MV-4-11 (cell line): ENCODE measurements at regions not wholly inside any gene's neighbourhood (a gene's known extent, or its start where the extent isn't known, plus 50 kb on each side); places are given as distances from the start of the nearest gene placed in this dataset.
A peak's percentile ranks its signal among the peaks of the same experiment; 100 is the strongest.

Experiments used
- DNase-seq: peaks from one replicate; lab custom pipeline; 2025; lab: John Stamatoyannopoulos, UW

DNA sequence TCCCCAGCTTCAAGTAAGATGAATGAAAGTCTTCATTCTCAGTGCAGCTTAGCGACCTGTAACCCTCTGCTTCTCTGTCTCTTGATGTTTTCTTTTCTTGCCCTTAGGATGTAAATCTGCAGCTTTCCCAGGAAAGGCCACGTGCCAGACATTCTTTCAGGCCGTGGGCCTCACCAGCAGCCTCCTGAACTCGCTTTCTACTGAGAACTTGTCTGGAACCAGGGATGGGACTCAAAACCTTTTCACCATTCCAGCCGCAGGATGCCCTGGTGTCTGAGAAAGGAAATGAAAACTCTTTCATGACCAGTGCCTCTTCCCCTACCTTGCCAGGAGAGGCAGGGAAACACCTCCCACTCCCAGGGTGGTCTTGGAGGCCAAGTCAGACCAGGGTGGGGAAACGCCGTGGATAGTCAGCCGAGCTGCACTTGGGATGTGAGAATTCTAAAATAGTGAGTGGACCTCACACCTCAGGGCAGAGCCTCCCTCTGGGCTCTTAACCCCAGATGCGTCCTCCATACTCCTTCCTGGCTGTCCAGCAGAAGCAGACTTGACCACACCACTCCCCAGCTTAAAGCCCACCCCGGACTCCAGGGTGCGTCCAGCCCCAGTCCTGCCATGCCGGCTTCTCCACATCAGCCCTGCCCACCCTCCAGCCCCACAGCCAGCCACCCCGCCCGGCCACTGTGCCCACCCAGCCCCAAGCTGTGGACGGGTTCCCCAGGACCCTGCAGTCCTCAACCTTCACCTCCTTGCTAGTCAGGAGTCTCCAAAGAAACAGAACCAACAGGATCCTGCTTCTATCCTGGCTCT is 115.5 kb downstream of the TWIST2 start:
- DNase-seq, result no peak

DNA sequence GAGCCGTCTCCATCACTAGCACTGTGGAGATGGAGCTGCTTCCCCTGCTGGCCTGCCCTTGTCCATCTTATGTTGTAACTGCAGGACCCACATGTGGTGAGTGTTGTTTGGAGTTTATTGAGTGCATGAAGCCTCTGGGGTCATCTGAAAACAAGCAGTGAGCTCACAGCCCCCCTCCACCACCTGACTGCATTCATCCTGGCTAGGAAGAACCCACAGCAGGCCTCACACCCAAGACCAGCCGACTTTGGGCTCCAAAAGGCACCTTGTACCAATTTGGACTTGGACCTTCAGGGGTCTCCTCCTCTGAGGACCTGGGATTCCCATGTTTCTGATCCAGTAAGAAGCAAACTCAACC is 116.1 kb downstream of the TWIST2 start:
- no peak for DNase-seq

DNA sequence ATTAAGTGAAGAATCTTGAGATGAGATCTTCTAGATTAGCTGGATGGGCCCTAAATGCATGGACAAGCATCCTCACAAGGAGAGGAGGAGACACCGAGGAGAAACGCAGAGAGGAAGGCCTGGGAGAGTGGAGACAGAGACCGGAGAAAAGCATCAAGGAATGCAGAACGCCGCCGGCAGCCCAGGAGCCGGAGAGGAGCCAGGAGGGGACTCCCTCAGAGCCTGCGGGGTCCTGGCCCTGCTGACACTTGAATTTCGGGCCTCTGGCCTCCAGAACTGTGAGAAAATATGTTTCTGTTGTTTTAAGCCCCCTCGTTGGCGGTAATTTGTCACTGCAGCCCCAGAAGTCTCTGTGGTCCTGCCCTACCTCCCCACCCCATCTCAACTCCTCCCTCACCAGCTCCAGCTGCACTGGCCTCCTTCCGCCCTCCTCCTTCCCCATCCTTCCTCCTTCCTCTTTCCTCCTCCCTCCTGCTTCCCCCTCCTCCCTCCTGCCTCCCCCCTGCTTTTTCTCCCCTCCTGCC is 116.7 kb downstream of the TWIST2 start:
- no peak for DNase-seq

DNA sequence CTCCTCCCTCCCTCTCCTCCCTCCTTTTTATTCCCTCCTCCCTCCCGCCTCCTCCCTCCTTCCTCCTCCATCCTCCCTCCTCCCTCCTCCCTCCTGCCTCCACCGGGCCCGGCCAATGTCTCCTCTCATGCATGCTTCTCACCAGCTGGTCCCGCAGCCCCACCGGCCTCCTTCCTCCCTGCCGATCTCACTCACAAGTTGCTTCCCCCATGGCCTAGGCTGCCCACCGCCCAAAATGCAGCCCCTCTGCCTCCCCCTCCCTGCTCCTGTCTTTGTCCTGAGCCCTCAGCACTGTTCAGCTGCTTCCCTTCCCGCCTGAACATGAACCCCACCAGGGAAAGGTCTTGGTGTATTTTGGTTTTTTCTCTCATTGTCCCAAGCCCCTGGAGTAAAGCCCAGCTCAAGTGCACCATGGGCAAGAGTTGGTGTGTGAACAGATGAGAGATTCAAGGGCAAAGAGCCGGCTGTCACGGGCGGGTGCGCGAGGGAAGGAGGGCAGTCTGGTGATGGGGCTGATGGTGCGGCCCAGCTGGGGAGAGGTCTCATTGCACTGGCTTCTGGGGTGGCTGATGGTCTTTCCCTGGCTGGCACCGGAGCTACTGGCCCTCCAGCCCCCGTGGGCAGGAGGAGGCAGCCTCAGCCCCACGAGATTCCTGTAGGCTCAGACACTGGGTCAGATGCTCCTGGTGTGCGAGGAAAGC is 117.6 kb downstream of the TWIST2 start:
- DNase-seq, result no peak

DNA sequence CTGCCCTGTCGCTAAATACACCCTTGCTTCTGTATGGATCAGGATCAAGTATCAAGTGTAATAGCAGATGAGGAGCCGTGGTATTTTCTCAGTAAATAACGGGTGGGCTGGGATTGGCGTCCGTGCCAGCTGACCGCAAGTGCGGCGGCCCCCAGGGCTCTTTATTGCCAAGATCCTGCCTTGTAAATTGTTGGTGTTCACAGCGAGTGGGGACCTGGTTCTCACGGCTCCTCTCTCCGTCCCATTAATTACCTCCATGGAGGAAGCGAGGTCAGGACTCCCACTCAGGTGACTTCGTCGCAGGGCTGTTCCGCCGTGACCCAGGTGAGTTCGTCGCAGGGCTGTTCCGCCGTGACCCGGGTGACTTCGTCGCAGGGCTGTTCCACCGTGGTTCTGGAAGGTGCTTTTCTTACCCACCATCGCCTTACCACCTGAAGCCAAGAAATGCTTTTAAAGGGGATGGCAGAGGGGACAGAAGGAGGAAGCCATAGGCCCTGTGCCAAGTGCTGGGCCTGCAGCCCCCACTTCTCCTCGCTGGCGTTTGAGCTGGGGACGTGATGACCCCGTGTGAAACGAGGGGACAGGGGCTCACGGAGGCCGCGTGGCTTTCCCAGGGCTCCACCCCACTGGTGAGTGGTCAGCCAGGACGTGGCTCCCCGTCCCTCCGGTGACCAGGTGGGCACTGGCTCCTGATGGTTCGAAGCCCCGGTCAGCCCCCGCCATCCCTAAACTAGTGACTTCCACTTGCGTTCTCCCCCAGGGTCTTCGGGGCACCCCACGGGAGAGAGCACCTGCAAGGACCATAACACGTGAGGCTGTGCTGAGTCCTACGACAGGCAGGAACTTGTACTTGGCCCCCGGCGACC is 118.4 kb downstream of the TWIST2 start:
- no peak for DNase-seq

DNA sequence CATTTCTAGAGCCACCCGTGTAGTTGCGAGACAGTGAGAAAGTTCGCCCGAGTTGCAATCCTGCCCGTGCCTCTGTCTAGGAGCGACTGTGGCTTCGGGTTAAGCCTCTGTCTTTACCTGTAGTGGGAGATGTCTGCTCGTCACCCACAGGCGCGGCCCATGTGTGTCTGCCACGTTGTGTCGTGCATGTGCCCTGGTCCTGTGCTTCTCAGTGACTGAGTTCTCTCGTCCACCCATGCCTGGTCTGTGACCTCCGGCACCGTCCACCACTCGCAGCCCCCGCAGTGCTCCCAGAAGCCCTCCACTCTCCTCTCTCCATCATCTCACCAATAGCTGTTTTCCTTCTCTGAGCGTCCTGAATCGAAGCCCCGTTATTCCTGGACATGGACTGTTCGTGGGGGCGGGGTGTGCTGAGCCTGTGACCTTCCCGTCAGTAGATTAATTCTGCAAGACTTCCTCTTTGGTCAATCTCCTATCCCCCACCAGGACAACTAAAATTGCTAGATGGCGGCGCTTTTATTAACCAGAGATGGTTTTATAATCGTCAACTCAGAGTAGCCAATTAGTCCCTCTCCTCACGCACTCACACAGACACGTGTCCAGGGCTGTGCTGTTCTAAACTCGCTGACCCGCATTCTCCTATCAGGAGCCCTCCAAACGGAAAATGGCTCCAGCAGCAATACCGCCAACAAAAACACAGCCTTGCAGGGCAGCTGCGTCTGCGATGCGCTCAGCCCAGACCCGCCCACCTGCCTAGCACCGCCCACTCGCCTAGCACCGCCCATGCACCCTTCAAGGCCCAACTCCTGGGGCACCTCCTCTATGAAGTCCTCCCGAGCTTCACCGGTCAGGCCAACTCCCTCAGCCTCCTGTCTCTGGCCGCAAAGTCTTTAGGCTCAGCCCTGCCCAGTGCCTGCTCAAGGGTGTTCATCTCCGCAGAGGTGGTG is 119.4 kb downstream of the TWIST2 start:
- DNase-seq, result no peak

DNA sequence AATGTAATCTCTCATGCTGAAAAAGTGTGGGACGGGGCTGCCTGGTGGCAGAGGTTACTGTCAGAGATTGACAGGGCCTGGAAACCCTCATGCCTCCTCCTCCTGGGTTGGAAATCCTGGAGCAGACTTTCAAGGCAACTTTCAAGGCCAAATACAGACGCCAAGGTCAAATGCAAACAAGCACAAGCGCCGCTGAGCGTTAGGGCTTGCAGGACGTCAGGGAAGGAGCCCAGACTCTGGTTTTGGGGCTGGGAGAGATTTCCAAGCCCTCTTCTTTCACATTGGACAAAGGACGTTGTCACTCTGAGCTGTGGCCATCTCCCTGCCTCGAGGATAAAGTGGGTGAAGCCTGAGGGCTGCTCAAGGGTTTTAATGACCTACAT is 120.1 kb downstream of the TWIST2 start:
- DNase-seq, result no peak

DNA sequence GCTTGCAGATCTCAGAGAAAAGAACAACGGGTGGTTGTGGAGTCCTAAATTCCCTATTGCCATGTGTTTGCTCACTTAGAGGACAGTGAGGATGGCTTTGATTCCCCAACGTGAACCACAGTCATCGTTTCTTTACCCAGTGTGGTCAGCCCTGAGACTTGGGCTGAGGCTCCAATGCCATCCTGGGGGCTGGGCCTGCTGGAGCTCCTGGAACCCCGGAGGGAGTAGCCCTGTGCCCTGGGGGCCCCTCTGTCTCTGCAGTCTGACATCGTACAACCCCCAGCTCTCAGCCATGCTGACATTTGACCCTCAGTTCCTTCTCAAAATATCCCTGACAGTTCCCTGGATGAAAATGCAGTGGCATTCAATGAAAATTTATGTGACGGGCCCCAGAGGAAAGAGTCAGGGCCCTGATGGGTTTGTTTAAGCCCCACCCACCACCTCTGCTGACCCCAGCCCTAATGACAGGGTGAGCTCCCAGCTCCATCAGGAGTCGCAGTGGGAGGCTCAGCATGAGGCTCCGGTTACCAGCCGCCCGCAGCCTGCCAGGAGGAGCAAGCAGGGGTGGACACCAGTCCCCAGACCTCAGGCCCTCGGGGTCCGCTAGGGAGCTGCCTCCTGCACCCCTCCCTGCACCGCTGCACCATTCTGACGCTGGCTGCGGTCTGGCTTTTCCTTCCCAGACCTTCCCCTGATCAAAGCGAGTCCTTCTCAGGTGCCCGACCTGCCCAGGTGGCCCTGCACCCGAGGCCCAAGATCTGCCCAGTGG is 120.9 kb downstream of the TWIST2 start:
- no peak for DNase-seq

DNA sequence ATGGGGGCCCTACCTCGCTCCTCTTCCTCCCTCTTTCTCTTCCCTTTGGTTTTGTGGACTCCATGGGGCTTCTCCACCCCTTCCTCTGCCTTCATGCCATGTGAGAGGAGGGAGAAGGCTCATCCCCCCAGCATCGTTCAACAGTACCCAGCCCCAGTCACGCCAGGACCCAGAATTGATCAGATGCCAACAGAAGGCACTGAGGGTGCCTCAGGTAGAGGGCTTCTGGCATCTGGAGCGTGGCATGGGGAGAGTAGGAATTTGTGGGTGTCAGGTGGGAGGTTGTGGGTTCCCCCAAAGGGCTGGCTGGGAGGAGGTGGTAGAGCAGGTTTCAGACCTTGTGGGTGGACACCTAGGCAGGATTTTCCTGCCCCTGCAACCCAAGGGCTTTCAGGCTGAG is 122.0 kb downstream of the TWIST2 start:
- DNase-seq, result no peak

DNA sequence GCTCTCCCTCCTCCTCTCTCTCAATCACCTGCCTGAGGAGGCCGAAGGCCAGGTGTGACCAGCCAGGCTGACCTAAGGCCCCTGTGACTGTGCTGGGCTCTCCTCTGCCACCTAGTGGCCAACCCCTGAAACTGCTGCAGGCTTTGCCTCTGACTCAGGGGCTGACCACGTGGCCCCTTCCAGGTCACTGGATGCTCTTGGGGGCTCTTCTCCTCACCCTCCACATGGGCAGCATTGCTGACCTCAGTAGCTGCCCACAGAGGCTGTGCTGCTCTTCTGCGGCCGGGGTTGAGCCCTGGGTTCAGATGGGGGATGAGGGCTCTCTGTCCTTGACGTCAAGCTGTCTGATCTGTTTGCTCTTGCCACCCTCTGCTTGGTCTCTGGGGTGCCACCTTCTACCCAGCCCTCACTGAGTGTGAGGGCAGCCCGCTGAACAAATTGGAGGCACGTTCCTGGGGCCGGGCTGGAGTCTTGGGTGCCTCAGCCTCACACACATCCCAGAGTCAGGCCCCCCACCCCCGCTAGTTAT is 122.7 kb downstream of the TWIST2 start:
- DNase-seq, result peak; percentile 12

DNA sequence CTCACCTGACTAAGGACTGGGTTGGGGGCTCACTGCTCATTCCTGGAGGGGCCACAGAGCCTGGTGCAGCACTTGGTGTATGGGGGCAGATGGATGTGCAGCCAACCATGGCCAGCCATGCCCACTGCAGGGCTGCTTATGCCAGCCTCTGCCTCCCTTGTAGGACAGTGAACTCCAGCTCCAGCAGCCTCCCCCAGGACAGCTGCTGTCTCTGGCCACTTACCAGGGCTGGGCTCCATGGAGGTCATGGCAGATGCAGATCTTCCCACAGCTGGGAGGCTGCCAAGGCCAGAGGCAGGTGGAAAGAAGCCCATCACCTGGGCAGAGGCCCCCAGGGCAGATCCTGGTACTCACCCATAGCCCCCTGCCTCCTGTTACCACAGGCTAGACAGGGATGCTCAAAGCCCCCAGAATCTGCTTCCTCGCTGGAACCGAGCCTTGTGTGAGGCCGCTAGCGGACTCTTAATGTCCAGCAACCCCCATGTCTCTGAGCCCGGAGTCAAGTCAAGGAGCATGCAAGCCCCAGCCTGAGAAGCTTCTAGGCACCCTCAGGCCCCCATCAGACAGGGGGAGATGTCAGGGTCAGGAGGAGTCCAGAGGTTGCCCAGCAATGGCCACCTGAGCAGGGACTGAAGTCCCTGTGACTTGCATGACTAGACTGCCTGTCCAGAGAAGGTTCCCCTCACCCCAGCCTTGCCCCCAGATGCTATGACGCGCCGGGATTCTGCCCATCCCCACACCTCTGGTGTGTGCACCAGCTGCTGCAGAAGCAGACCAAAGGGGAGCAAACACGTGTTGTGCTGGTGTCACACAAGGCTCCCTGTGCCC is 123.6 kb downstream of the TWIST2 start:
- DNase-seq, result no peak

DNA sequence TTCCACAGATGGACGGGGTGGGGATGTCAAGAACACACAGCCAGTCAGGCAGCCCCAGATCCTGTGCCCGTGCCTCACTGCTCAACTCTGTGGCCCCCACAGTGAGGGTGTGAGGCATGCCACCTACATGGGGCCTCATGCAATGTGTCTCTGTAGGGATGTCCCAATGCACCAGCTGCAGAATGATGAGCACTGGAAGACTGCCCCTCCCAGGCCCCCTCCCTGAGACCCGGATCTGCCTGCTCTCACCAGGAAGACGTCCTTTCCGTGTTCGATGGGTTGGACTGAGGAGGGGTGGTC is 124.2 kb downstream of the TWIST2 start:
- no peak for DNase-seq

DNA sequence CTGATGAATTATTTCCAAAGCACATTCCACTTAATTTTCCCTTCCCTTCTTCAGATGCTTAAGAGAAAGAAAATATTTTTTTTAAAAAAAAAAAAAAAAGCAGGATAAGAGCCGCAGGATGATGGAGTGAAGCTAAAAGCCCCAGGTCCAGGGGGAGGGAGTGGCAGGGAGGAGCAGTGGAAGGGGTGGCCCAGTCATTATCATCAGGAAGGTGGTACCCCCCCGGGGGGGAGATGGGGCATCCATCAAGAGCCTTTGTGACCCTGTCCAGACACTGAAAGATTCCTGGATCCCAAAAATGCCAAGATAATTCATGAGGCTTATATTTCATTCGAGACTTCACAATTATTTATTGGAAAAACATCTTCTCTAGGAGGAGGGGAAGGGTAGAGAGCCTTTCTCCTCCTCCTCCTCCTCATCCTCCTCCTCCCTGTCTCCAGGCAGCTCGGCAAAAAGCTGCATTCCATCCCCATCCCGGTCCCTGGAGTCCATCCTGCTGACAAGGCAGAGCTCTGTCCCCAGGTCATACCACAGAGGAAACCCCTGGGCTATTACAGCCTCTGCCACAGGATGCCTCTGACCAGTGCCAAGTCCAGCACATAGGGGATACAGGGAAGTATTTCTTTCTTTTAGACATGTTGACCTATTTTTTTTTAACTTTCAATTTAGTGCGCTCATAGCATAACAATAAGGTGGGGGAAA is 125.3 kb downstream of the TWIST2 start:
- DNase-seq, result no peak

DNA sequence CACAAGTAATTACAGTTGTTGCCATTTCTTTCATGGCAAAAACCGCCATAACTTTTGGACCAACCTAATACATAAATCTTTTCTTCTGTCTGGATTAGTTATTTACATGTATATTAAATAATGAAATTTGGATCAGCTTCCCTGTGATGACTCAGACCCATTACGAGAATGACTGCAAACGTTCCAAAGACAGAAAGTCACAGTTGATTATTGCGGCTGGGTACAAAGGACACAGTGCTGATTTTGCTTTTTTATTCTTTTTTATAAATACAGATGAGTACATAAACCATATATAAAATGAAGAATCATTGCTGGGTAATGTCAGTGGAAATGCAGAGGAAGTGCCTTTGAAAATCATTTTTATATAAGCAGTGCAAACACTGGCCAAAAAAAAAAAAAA is 126.2 kb downstream of the TWIST2 start:
- DNase-seq, result no peak

DNA sequence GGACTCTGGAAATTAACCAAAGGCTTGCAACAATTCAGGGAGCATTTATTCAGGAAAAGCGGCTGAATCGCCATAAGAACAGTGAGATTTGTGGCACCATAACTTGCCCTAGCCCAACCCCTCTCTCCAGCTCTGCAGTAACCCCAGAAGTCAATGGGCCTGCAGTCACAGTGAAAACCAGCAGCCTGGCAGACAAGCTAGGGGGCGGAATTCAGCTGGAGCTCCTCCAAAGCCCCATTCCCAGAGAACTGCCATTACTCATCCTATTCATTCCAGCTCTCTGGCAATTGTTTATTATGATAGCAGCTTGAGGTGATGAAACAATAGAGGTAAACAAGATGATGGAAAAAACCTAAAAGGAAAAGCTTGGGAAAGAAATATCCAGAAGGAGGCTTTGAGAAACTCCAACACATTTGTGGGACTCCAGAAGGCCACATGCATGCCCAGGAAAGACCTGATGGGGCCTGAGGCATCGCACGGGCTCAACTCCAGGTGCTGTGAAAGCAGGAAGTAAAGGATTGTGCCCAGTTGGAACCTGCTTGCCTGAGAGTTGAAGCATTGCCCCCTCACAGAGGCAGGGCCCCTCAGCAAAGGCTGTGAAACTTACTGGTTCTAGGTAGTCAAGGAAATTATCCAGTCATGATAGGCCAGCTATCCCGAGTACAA is 126.7 kb downstream of the TWIST2 start:
- DNase-seq, result no peak

DNA sequence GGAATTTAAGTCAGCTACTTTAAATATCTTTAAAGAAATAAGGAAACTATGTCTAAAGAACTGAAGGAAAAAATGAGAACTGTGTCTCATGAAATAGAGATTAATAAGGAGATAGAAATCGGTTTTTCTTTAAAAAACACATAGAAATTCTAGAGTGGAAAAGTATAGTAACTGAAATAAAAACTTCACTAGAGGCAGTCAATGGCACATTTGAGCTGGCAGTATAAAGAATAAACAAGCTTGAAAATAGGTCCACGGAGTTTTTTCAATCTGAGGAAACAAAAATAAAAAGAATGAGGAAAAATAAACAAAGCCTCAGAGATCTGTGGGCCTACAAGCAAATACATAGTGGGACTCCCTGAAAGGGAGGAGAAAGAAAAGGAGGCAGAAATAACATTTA is 127.5 kb downstream of the TWIST2 start:
- DNase-seq, result no peak

DNA sequence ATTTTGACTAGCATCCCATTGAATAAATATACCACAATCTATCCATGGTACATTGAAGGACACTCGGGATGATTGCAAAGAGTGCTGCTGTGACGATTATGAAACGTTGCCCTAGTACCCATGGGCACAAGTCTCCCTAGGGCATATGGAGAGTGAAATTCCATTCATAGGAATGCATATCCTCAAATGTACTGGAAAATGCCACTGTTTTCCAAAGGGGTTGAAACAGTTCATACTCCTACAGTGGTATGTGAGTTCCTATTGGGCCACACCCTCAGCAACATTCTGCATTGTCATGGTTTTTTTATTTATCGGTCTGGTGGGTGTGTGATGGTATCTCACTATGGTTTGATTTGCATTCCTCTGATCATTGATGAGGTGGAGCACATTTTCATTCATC is 130.6 kb downstream of the TWIST2 start:
- no peak for DNase-seq

DNA sequence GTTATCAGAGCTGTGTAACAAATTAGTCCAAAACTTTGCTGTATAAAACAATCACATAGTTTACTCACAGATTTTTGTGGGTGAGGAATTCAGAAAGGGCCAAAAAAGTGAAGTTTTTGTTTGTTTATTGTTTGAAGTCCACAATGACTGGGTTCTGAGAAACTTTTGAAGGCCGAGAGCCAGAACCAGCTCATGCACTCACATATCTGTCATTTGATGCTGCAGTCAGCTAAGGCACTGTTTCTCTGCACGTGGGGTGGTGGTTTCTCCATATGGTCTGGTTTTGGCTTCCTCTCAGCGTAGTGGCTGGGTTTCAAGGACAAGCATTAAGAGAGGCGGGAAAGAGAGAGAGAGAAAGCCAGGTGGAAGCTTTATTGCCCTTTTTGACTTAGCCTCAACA is 131.8 kb downstream of the TWIST2 start:
- DNase-seq, result no peak
